Glomerular visceral epithelial cell (primary cell): ENCODE measurements at regions not wholly inside any gene's neighbourhood (a gene's known extent, or its start where the extent isn't known, plus 50 kb on each side); places are given as distances from the start of the nearest gene placed in this dataset.
A peak's percentile ranks its signal among the peaks of the same experiment; 100 is the strongest.
"Not testable (repeated sequence)": the region's sequence is repeated elsewhere in the genome, so short reads cannot be mapped to it uniquely, and the experiment has no call there.

Experiments
- DNase-seq: peaks from one replicate; pipeline ENCODE4 v3.0.0-alpha.2; 2016; ENCODE audit errors: extremely low spot score

DNA sequence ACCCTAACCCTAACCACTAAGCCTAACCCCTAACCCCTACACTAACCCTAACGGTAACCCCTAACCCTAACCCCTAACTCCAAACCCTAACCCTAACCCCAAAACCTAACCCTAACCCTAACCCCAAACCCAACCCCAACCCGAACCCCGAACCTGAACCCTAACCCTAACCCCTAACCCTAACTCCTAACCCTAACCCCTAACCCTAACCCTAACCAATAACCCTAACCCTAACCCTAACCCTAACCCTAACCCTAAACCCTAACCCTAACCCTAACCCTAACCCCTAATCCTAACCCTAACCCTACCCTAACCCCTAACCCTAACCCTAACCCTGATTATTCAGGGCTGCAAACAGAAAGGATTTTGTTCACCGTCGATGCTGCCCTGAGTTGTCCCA is 144.6 kb upstream of the DUSP22 start:
- not testable (repeated sequence) for DNase-seq

DNA sequence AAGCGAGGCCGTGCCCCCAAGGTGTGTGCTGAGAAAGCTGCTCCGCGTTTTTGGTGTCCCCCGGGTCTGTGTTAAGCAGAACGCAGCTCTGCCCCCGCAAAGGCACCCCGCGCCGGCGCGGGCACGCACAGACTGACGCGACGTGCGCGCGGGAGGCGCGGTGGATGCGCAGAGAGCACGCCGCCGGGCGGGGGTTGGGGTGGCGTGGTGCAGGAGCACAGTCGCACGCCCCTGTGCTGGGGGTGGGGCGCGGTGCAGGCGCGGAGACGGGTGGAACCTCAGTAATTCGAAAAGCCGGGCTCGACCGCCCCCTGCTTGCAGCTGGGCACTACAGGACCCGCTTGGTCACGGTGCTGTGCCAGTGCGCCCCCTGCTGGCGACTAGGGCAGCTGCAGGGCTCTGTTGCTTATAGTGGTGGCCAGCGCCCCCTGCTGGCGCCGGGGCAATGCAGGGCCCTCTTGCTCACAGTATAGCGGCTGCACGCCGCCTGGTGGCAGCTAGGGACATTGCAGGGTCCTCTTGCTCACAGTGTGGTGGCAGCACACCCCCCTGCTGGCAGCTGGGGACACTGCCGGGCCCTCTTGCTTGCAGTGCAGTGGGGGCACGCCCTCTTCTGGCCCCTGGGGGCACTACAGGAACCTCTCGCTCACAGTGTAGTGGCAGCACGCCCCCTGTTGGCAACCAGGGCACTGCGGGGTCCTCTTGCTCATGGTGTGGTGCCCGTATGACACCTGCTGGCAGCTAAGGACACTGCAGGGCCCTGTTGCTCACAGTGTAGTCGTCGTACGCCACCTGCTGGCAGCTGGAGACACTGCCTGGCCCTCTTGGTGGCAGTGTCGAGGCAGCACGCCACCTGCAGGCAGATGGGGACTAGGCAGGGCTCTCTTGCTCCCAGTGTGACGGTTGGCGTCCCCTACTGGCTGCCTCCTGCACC is 144.0 kb upstream of the DUSP22 start:
- peak; percentile 31 for DNase-seq

DNA sequence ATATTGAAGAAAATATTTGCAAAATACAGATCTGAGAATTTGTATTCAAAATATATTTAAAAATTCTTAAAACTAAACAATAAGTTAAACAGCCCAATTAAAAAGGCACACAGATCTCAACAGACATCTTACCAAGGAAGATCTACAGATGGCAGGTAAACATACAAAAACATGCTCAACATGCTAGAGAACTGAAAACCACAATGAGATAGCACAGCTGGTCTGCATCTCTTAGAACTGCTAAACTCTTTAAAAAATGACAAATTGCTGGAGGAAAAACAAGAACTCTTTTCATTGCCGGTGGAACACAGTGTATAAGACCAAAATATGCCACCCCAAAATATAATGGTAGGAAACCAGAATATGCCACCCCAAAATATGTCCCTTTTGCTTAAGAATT is 142.1 kb upstream of the DUSP22 start:
- not testable (repeated sequence) for DNase-seq

DNA sequence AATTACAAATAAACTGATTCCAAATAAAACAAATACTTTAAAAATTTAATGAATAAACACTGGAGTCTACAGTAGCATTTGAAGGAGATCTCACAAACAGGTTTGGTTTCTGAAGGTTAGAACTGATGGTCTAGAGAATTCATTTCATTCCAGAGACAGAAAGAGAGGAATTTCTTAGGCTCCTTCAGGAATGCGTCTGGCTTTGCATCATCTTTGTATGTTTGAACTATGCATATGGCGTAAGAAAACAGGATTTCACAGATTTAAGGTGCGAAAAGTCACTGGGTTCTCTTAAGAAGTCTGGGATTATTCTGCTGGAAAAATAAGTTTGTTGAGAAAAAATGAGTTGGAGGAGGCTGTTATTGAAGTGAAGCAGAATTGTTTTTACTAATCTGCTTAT is 139.9 kb upstream of the DUSP22 start:
- not testable (repeated sequence) for DNase-seq

DNA sequence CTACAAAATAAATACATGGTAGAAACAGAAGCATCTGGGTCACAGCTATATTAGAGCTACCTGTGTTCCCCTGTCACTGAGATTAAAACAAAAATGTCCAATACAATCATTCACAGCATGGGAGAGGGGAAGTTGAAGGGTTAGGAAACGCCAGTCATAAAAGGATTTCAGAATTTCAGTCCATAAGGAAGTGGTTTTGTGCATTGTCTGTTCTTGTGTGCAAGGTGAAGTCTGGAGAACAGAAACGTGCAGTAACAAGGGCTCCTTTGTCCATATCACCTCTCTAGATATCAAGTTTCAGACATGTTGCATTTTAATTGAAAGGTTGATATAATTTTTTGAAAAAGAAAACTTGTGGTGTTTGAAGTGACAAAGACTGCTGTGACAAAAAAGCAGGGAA is 139.3 kb upstream of the DUSP22 start:
- not testable (repeated sequence) for DNase-seq

DNA sequence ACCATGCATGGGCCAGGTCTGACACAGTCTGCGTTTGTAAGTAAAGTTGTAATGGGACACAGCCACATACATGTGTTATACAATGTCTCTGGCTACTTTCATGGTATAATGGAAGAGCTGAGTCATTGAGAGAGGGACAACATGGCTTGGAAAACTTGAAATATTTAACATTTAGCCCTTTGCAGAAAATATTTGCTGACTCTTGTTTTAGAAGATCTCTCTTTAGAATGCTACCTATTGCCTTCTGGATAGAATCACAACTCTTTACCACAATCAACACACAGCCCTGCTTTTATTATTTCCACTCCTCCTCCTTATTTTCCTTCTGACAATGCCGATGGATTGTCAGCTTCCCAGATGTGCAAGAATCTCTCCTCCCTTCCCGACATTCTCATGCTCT is 138.4 kb upstream of the DUSP22 start:
- DNase-seq: not testable (repeated sequence)

DNA sequence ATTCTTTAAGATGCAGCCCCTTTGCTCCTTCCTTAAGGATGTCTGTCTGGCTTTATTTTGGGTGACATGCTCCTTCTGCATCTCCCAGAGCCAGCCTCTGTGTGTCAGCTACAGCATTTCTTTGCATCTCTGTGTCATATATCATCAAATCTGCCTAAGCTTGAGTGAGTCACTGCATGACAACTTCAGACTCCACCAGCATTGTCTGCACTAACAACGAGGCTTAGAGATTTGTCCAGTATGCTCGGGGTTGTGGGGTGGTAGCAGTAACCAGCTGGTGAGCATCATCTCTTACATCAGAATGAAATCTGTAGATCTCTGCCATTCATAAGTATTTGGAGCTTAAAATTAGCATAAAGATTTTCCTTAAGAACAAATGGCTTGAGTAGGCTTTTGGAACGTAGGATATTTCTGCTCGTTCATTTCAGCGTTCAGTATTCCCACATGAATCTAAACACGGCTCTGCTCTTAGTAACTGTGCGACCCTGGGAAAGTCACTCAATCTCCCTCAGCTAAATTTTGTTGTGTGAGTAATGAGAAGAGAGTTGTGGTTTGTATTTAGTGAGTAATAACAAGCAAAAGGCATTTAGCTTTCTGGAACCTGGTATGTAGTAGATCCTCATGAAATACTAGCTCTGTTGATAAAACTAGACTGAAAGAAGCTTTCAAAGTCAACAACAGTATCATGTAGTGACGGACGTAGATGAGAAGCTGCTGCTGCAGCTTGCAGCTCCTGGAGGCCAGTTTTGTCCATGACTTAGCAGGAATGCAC is 137.8 kb upstream of the DUSP22 start:
- DNase-seq: not testable (repeated sequence)

DNA sequence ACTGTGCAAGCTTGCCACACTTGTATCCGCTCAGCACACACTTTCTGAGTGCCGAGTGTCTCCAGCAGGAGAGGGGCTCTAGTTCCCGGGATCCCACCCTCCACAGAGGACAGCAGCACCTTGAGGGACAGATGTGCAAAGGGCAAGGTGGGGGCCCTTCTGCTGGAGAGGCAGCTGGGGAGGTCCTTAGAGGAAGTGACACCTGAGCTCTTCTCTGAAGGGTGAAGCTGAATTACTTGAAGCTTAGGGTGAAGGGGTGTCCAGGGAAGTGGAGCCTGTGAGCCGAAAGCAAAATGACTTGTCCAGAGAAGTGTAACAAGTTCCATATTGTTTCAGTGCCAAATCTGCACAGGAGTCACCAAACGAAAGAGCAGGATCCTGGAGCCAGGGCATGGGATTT is 136.3 kb upstream of the DUSP22 start:
- no peak for DNase-seq

DNA sequence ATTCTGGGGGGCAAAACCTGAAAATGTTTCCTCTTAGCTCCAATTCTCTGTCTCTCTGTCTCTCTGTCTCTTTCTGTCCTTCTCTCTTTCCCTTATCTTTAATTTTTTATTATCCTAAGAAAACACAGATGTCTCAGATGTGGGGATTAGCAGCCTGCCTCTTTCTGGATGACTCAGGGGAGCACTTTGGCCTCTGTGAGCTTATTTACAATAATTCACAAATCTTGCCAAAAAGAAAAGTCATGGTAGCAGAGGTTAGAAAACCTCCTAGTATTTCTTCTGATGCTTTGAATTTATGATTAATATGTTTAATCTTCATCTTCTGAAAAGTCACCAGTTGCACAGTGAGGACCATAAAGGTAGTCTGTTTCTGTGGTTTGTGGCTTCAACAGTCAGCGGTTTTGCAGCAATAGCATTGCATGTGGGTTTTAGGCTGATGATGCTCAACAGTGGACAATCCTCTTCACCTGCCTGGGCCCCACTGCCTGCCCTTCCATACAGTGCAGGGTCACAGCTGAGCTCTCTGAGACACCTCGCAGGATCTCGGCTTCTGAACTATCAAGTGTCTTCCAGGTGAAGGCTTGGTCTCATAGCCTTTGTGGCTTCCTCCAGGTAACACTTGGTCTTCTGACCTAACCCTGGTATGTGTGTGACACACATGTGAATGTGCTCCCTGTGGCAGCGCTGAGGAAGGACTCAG is 135.7 kb upstream of the DUSP22 start:
- DNase-seq: not testable (repeated sequence)

DNA sequence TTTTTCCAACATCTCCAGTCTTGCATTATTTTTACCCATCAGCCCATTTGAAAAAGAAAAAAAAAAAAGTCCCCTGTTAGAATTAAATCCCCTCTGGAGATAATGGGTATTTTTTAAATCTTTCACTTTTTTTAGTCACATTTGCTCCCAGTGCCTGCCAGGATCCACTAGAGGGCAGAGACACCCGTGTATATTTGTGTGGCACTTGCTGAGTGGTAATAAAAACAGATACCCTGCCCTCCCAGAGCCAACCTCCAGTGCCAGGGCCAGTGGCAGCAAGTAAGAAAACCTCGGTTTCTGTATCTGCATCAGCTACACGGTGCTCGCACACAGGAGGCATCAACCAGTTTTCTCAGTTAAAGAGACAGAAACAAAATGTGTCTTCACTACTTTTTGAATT is 135.1 kb upstream of the DUSP22 start:
- DNase-seq: not testable (repeated sequence)

DNA sequence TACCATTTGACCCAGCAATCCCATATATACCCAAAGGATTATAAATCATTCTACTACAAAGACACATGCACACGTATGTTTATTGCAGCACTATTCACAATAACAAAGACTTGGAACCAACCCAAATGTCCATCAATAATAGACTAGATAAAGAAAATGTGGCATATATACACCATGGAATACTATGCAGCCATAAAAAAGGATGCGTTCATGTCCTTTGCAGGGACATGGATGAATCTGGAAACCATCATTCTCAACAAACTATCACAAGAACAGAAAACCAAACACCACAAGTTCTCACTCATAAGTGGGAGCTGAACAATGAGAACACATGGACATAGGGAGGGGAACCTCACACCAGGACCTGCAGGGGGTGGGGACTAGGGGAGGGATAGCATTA is 130.6 kb upstream of the DUSP22 start:
- not testable (repeated sequence) for DNase-seq

DNA sequence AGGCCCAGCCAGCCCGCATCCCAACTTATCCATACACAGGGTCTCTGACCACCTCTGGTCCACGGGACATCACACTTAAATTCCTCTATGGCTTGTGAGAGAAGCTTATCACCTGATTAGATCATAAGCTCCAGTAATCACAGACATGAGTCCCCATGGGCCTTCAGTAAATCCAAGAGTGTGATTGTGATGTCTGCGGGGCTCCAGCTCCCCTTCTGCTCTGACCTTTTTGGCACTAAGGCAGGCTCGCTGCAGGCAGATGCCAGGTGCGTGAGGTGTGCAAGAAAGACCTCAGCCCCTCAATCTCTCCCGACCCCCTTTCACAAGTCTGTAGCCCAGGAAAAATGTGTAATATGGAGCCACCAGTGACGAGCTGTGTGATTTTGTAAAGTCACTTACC is 127.6 kb upstream of the DUSP22 start:
- no peak for DNase-seq

DNA sequence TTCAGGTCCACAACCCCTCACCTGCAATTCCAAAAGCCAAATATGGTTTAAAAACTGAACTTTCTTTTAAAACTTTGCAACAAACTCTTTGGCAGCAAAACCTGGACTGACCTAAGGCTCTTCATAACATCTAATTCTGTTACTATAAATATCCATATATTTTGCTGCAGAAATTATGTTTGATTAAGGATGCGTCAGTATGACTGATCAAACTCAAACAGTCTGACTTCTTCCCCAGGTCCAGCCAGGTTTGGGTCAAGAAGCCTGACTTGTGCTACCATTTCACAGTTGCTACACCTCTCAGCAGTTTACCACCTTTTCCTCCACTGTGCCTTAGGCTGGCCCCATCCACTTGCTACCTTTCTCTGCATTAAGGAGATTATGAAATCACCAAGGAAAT is 127.0 kb upstream of the DUSP22 start:
- no peak for DNase-seq

DNA sequence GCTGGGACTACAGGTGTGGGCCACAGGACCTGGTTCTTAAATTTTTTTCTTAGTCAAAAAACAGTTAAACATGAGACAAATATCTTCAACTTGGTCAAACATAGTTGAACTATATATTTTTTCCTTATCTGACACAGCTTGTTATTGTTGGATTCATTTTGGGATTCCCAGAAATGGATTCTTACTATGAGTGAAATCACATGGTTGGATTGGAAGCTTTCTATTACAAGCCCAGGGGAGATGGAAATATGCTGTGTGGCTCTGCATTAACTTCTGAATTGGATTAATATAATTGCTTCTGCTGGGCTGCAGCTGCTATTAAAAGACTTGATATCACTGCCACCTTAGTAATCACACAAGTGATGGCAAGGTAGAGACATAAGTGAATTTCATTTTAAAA is 126.4 kb upstream of the DUSP22 start:
- no peak for DNase-seq

DNA sequence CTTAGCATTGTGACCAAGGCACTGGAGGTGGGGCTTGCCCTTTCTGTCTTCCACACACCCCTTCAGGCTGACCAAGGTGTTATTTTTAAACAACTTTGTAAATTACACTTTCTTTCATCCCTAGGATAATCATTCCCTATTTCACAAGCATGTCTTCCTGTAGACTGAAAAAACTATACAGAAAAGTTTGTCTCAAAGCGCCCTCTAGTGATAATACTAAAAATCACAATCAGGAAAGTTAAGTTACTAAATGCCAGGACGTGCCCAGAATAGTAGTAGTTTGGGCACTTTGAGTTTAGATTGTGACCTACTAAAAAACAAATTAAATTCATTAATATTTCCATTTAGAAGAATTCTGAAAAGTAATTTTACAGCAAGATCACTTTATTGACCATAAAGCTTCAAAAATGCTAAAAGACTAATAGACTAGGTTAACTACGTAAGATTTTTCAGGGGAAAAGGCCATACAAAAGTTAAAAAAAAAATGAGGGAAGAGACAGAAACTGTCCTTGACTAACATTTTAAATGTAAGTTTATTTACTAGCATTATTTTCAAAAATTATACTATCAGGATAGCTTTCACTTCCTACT is 123.3 kb upstream of the DUSP22 start:
- peak; percentile 39 for DNase-seq

DNA sequence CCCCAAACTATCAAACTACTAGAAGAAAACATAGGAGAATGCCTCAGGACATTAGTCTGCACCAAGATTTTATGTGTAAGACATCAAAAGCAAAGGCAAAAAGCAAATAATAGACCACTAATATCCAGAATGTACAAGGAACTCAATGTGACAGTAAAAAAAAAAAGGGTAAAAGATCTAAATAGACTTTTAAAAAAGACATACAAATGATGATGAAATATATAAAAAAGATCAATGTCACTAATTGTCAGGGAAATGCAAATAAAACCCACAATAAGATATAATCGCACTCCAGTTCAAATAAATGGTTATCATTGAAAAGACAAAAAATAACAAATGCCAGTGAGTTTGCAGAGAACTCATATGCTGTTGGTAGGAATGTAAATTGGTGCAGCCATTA is 118.3 kb upstream of the DUSP22 start:
- no peak for DNase-seq

DNA sequence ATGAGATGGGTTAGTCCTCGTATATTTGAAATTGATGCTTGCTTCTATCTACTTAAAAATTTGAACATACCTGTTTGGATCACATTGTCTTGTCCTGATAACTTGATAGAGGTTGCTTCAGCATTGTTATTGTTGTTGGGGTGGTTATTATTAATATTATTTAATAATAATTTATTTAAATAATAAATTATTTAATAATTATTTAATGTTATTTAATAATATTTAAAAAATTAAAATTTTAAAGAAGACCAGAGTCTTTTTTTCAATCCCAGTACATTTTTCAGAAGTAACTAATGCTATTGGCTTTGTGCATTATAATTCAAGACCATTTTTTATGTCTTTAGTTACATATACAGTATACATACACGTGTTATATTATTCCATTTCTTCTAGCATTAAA is 116.6 kb upstream of the DUSP22 start:
- no peak for DNase-seq

DNA sequence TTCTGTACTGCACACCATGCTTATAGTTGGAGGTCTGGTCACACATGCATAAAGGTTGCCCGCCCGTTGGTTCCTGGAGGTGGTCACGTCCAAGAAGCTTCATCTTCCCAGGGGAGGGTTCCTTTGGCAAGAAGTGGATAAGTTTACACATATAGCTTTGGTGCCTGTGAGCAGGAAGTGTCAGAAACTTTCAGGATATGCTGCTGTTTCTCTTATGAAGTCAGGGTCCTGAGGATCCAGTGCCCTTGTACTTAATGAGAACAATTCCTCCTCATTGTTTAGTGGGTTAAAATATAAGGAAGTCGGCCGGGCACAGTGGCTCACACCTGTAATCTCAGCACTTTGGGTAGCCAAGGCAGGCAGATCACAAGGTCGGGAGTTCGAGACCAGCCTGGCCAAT is 115.5 kb upstream of the DUSP22 start:
- DNase-seq: no peak

DNA sequence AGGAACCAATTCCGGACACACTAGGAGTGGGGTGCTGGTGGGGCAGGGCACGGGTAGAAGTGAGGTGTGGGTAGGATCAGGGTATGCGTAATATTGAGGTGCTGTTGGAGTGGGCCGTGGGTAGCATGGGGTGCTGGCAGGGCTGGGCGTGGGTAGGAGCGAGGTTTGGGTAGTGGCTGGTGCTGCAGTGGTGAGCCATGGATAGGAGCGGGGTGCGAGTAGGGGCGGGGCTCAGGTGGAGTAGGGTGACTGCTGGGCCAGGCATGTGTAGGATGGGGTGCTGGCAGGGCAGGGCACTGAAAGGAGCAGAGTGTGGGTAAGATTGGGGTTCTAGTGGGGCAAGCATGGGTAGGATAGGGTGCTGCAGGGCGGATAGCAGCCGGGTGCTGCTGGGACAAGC is 114.2 kb upstream of the DUSP22 start:
- no peak for DNase-seq

DNA sequence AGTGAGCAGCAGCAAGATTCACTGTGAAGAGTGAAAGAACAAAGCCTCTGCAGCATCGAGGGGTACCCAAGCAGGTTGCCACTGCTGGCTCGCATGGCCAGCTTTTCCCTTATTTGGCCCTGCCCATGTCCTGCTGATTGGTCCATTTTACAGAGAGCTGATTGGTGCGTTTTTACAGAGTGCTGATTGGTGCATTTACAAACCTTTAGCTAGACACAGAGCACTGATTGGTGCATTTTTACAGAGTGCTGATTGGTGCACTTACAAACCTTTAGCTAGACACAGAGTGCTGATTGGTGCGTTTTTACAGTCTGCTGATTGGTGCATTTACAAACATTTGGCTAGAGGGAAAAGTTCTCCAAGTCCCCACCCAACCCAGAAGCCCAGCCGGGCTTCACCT is 113.4 kb upstream of the DUSP22 start:
- DNase-seq: not testable (repeated sequence)

DNA sequence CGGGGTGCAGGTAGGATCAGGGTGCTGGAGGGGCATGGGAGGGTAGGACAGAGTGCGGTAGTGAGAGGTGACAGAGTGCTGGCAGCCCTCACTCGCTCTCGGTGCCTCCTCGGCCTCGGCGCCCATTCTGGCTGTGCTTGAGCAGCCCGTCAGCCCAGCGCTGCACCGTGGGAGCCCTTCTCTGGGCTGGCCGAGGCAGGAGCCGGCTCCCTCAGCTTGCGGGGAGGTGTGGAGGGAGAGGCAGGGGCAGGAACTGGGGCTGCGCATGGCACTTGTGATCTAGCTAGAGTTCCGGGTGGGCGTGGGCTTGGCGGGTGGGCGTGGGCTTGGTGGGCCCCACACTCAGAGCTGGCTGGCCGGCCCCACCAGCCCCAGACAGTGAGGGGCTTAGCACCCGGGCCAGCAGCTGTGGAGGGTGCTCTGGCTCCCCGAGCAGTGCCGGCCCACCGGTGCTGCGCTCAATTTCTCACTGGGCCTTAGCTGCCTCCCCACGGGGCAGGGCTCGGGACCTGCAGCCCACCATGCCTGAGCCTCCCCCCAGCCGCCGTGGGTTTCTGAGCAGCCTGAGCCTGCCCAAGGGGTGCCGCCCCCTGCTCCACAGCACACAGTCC is 112.8 kb upstream of the DUSP22 start:
- DNase-seq: no peak
